BJ (cell line): ENCODE measurements at regions not wholly inside any gene's neighbourhood (a gene's known extent, or its start where the extent isn't known, plus 50 kb on each side); places are given as distances from the start of the nearest gene placed in this dataset.

Experiments used
- CTCF ChIA-PET: fragments of 350-600 bp; formaldehyde crosslinking; extraction: SDS; loops from one replicate; lab custom pipeline; 2021; ENCODE audit warnings: antibody characterized with exemption, inconsistent platforms; lab: Yijun Ruan, JAX
- POLR2A ChIA-PET: fragments of 300-600 bp; sonication (Branson Sonifier 250); formaldehyde crosslinking; extraction: SDS; loops from one replicate; lab custom pipeline; 2021; ENCODE audit warnings: antibody characterized with exemption; lab: Charles Lee
- DNase-seq: peaks from one replicate; pipeline ENCODE4 v3.0.0-alpha.2; 2011; ENCODE audit warnings: low read depth
- H3K27me3 ChIP-seq: 2 replicates; pipeline ENCODE4 v1.6.0; 2011; ENCODE audit warnings: low read length; ENCODE audit not compliant: control insufficient read depth, insufficient read depth
- H3K36me3 ChIP-seq: 2 replicates; pipeline ENCODE4 v1.5.1; 2011; ENCODE audit warnings: low read length; ENCODE audit not compliant: control insufficient read depth, insufficient read depth
- H3K4me3 ChIP-seq: 2 replicates; pipeline ENCODE4 v1.5.1; 2011; ENCODE audit warnings: low read depth, mild to moderate bottlenecking, control low read depth, low read length
- TF ChIP-seq, protein P1 (sequence below): IDR thresholded peaks from 2 replicates; pipeline ENCODE4 v1.5.1; 2011; ENCODE audit warnings: low read depth, mild to moderate bottlenecking, control low read depth, inconsistent platforms, low read length, moderate library complexity; ENCODE audit not compliant: insufficient read depth

DNA sequence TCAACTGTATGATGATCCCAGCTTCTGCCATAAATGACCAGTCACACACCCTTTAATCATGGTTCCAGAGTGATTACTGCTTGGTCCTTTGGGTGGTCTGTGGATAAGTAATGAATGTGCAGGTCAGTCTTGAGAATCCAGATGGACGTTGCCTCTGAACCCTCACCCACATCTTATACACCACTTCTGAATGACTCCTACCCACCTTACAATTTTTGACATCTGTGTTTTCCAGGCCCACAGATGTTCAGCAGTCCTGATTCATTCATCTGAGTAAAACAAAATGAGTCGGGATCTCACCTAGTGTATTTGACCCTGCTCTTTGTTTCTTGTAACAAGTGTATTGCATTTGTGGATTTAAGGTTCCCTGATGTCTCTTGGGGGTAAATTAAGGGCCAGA, 194.1 kb upstream of the CCDC68 start:
- Histone ChIP-seq H3K36me3 (no peaks in the 10 kb centered on the region), H3K4me3 (no peak overlapping the region), H3K27me3 (no peaks in the 10 kb centered on the region; the same call in 1 of the 2 replicates)
- CTCF ChIA-PET = no interaction called here
- TF ChIP-seq, protein P1, sequence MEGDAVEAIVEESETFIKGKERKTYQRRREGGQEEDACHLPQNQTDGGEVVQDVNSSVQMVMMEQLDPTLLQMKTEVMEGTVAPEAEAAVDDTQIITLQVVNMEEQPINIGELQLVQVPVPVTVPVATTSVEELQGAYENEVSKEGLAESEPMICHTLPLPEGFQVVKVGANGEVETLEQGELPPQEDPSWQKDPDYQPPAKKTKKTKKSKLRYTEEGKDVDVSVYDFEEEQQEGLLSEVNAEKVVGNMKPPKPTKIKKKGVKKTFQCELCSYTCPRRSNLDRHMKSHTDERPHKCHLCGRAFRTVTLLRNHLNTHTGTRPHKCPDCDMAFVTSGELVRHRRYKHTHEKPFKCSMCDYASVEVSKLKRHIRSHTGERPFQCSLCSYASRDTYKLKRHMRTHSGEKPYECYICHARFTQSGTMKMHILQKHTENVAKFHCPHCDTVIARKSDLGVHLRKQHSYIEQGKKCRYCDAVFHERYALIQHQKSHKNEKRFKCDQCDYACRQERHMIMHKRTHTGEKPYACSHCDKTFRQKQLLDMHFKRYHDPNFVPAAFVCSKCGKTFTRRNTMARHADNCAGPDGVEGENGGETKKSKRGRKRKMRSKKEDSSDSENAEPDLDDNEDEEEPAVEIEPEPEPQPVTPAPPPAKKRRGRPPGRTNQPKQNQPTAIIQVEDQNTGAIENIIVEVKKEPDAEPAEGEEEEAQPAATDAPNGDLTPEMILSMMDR = no peak
- no peak for DNase-seq
- POLR2A ChIA-PET = no interaction called here

DNA sequence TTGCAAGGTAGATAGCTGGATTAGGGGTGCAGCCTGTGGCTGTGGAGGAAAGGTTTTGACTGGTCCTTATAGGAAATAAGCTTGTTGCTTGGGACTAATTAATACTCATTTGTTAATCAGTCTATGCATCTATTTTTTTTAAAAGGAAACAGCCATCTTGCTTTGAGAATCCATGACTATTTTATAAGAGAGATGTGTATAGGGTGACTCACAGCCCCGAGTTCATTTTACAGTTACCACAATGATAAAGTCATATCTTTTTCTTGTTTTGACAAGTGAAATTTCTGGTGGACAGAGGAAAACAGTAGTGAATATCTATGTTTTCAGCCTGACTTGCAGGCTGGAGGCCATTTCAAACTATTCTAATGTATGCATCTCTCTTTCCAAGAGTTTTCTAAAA, 193.5 kb upstream of the CCDC68 start:
- DNase-seq = no peak
- Histone ChIP-seq H3K36me3 (no peaks in the 10 kb centered on the region), H3K4me3 (no peak overlapping the region), H3K27me3 (no peaks in the 10 kb centered on the region)
- POLR2A ChIA-PET = no interaction called here
- CTCF ChIA-PET = interaction anchor here (1.0 to 1.5 kb wide), 2 partner anchors 9 to 30 kb away, joined by 3 read pairs; no protein-coding TSS in a partner anchor
- TF ChIP-seq, protein P1 = no peak

DNA sequence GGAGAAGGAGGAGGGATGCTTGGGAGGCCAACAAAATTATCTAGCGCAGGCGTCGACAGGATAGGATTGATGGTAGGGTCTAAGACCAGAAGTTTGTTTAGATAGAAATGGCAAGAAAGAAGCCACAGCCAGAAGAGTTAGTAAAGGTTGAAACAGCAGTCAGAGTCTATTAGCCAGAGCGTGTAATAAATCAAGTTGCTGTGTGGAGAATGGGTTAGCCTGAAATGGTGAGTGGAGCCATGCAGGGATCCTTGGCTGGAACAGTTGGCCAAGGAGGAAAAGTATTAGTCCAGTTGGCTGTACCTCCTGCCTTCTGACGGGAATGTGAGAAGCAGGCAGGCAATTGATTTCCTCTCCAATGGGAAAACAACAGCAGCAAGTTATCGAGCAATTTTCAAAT, 190.7 kb upstream of the CCDC68 start:
- ChIA-PET POLR2A (no interaction called here), CTCF (no interaction called here)
- H3K4me3 ChIP-seq = no peak overlapping the region
- H3K36me3 ChIP-seq = no peaks in the 10 kb centered on the region
- TF ChIP-seq, protein P1 = no peak
- no peak for DNase-seq
- no peaks in the 10 kb centered on the region for H3K27me3 ChIP-seq

DNA sequence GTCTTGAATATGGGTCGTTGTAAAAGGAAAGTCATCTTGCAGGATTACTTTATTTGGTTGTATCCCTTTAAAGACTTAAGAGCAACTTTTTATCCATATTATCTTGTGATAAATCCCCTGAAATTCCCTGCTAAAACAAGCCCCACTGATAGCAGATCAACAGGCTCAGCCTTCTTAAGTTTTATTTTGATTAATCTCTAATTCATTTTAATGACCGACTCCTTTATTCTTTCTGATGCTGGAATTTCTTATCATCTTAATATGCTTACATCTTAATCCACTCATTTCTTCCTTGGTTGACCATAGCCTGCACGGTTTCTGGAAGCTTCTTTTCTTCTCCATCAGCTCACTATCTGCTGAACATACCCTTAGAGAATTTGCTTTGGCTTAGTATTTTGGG, 188.5 kb upstream of the CCDC68 start:
- POLR2A ChIA-PET = no interaction called here
- CTCF ChIA-PET = no interaction called here
- no peaks in the 10 kb centered on the region for H3K36me3 ChIP-seq
- TF ChIP-seq, protein P1 = no peak
- no peaks in the 10 kb centered on the region for H3K27me3 ChIP-seq
- no peak overlapping the region for H3K4me3 ChIP-seq
- no peak for DNase-seq

DNA sequence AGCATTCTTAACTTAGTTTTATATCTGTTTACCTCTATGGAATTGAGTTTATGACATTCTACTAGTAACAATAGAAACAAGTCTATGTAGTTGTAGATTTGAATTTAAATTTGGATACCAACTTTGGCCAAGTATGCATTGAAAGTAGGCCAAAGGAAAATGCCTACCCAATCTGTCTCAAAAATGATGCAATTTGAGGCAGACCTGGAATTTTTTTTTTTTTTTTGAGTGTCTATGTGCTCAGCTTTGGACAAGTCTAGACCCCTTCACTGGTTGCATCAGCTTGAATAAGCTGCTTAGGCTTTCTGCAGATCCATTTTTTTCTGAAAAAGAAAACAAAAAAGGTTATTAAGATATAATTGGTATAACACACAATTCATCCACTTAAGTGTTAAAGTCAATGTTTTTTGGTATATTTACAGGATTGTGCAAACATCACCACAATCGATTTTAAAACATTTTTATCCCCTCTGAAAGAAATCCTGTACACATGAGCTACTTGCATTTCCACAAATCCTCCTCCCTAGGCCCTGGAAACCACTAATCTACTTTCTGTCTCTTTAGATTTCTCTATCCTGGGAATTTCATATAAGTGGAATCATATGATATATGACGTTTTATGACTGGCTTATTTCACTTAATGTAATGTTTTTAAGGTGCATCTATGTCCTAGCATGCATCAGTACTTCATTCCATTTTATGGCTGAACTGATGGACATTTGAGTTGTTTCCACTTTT, 185.1 kb upstream of the CCDC68 start:
- POLR2A ChIA-PET = no interaction called here
- no peaks in the 10 kb centered on the region for H3K27me3 ChIP-seq
- DNase-seq = no peak
- no peaks in the 10 kb centered on the region for H3K36me3 ChIP-seq
- no peak overlapping the region for H3K4me3 ChIP-seq
- CTCF ChIA-PET = no interaction called here
- TF ChIP-seq, protein P1 = no peak
